ENCODE measurements at regions not wholly inside any gene's neighbourhood (a gene's known extent, or its start where the extent isn't known, plus 50 kb on each side); places are given as distances from the start of the nearest gene placed in this dataset.

DNA sequence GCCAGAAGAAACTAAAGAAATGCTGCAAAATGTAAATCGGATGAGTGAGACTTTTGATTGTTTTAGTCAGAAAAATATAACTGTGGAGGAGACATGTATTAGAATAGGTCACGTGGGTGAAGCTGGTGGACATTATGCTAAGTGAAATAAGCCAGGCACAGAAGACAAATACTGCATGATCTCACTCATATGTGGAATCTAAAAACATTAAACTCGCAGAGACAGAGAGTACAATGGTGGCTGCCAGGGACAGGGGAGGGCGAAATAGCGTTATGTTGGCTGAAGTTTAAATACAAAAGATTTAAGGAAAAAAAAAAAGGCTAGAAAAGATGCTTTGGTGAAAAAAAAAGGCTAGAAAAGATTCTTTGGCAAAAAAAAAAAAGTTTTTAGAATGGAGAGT is 63.5 kb upstream of the HDDC2 start:
- no peak for TF ChIP-seq ZFX (IDR thresholded peaks at IDR 0.05; ENCODE audit: borderline replicate concordance)
- TF ChIP-seq, protein P1, sequence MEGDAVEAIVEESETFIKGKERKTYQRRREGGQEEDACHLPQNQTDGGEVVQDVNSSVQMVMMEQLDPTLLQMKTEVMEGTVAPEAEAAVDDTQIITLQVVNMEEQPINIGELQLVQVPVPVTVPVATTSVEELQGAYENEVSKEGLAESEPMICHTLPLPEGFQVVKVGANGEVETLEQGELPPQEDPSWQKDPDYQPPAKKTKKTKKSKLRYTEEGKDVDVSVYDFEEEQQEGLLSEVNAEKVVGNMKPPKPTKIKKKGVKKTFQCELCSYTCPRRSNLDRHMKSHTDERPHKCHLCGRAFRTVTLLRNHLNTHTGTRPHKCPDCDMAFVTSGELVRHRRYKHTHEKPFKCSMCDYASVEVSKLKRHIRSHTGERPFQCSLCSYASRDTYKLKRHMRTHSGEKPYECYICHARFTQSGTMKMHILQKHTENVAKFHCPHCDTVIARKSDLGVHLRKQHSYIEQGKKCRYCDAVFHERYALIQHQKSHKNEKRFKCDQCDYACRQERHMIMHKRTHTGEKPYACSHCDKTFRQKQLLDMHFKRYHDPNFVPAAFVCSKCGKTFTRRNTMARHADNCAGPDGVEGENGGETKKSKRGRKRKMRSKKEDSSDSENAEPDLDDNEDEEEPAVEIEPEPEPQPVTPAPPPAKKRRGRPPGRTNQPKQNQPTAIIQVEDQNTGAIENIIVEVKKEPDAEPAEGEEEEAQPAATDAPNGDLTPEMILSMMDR (IDR thresholded peaks at IDR 0.05), result no peak
